Upper lobe of right lung (tissue), 1 donor: ENCODE measurements at regions not wholly inside any gene's neighbourhood (a gene's known extent, or its start where the extent isn't known, plus 50 kb on each side); places are given as distances from the start of the nearest gene placed in this dataset.

Source experiments
- ATAC-seq: fragments of 200-7000 bp; cut with Tn5 transposase; one replicate; pipeline ENCODE4 v1.9.1; 2020; ENCODE audit warnings: mild to moderate bottlenecking, moderate library complexity
- DNase-seq: peaks from one replicate; pipeline ENCODE4 v3.0.0-alpha.2; 2020
- H3K27ac ChIP-seq: fragments of 200-600 bp; one replicate; pipeline ENCODE4 v1.8.0; 2022
- H3K27me3 ChIP-seq: fragments of 200-600 bp; one replicate; pipeline ENCODE4 v1.8.0; 2022; ENCODE audit warnings: mild to moderate bottlenecking
- H3K36me3 ChIP-seq: fragments of 200-600 bp; one replicate; pipeline ENCODE4 v1.8.0; 2022
- H3K4me1 ChIP-seq: fragments of 200-600 bp; one replicate; pipeline ENCODE4 v1.8.0; 2022
- H3K4me3 ChIP-seq: fragments of 200-600 bp; one replicate; pipeline ENCODE4 v1.8.0; 2022; ENCODE audit warnings: mild to moderate bottlenecking
- H3K9me3 ChIP-seq: fragments of 200-600 bp; one replicate; pipeline ENCODE4 v1.8.0; 2022
- intact Hi-C: fragments of 100-400 bp; cut with DNase I; formaldehyde crosslinking; loops from one replicate; pipeline ENCODE4 v1.11.0; 2022
- TF ChIP-seq, protein P1 (sequence below): fragments of 200-600 bp; IDR thresholded peaks from one replicate; pipeline ENCODE4 v1.8.0; 2022; ENCODE audit warnings: antibody characterized with exemption
- donor health status: DM: no; HTN: yes; CAD: no; lungs with severe emphysema.

DNA sequence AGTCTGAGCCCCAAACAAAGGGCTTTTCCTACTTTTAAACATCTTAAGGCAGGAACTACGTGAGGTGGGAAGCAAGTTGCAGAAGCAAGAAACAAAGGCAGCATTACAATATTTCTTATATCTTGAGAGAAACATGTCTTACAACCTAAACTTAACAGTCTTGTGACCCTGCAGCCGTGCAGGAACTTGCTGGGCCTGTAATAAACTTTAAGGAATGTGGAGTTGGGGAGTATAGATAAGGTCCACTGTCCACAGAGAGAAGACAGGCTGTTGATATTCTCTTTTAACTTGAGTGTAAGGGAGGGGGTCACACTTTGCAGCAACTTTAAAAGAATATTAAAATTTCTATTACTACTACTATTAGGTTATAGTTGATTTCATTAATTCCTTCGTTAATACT is 214.6 kb upstream of the HTR2A start:
- Histone ChIP-seq H3K36me3 (no peaks in the 10 kb centered on the region), H3K9me3 (no peaks in the 10 kb centered on the region), H3K27me3 (no peaks in the 10 kb centered on the region), H3K27ac (no peak overlapping the region), H3K4me3 (no peak overlapping the region), H3K4me1 (no peaks in the 10 kb centered on the region)
- ATAC-seq (no peak), DNase-seq (no peak)
- TF ChIP-seq, protein P1, sequence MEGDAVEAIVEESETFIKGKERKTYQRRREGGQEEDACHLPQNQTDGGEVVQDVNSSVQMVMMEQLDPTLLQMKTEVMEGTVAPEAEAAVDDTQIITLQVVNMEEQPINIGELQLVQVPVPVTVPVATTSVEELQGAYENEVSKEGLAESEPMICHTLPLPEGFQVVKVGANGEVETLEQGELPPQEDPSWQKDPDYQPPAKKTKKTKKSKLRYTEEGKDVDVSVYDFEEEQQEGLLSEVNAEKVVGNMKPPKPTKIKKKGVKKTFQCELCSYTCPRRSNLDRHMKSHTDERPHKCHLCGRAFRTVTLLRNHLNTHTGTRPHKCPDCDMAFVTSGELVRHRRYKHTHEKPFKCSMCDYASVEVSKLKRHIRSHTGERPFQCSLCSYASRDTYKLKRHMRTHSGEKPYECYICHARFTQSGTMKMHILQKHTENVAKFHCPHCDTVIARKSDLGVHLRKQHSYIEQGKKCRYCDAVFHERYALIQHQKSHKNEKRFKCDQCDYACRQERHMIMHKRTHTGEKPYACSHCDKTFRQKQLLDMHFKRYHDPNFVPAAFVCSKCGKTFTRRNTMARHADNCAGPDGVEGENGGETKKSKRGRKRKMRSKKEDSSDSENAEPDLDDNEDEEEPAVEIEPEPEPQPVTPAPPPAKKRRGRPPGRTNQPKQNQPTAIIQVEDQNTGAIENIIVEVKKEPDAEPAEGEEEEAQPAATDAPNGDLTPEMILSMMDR, result no peak
- intact Hi-C loops, result no loop called here

DNA sequence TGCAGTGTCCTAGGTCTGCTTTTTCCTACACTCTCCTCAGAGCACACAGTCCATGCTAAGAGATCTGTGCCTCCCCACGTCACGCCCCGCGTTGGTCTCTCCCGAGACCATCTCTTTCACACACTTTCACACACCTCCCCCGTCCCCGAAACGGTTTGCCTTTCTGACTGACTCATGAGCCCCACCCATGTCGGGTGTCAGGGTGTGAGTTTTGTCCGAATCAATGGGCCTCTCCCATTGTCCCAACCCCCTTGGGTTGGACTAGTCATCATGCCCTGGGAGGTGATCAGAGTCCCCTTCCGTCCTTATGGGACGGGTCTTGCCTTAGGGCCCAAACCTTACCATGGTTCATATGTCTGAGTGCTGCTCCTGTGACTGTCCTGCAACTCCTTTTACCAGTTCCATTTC is 214.0 kb upstream of the HTR2A start:
- intact Hi-C loops, result no loop called here
- no peaks in the 10 kb centered on the region for H3K27me3 ChIP-seq
- H3K4me1 ChIP-seq, result no peaks in the 10 kb centered on the region
- DNase-seq (no peak), ATAC-seq (no peak)
- H3K27ac ChIP-seq, result no peak overlapping the region
- no peaks in the 10 kb centered on the region for H3K9me3 ChIP-seq
- H3K4me3 ChIP-seq, result no peak overlapping the region
- no peaks in the 10 kb centered on the region for H3K36me3 ChIP-seq
- TF ChIP-seq, protein P1, result no peak

DNA sequence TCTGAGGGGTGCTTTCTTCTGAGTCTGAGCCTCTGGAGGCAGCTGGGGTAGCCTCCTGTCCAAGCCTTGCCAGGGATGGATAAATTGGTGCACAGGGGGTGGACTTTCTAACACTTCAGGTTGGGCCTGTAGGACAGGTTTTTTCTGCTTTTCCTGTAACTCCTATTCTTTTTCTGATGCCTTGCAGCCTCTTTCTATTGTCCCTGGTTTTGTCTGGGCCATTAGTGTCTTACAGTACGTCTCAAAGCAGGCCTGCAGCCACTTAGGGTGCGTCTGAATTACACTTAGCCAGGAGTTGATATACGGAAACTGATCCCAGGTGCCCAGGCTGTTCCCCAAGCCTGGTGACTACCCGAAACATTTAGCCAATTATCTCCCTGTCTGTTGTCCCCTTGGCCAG is 213.3 kb upstream of the HTR2A start:
- DNase-seq, result no peak
- no peaks in the 10 kb centered on the region for H3K9me3 ChIP-seq
- H3K27ac ChIP-seq, result no peak overlapping the region
- no peak for ATAC-seq
- intact Hi-C loops, result no loop called here
- TF ChIP-seq, protein P1, result no peak
- no peaks in the 10 kb centered on the region for H3K36me3 ChIP-seq
- H3K27me3 ChIP-seq, result no peaks in the 10 kb centered on the region
- H3K4me3 ChIP-seq, result no peak overlapping the region
- H3K4me1 ChIP-seq, result no peaks in the 10 kb centered on the region

DNA sequence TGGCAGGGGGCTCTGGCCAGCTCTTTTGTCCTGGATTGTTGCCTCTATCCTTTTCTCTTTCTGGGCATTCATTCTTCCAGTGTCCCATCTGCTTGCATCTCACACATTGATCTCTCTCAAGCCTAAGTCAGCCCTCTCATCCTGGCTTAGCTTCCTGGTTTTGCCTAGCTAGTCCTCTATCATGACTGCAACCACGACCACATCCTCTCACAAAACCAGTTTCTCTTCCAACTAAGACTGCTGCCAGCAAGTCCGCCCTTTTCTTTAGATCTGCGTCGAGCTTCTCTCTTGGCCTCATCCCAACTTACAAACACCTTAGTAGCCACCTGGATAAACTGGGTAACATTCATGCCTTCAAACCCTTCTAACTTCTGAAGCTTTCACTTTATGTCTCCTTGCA is 212.2 kb upstream of the HTR2A start:
- Histone ChIP-seq H3K27me3 (no peaks in the 10 kb centered on the region), H3K4me3 (no peak overlapping the region), H3K36me3 (no peaks in the 10 kb centered on the region), H3K4me1 (no peaks in the 10 kb centered on the region), H3K9me3 (no peaks in the 10 kb centered on the region), H3K27ac (no peak overlapping the region)
- no peak for DNase-seq
- intact Hi-C loops, result no loop called here
- ATAC-seq, result no peak
- TF ChIP-seq, protein P1, result no peak

DNA sequence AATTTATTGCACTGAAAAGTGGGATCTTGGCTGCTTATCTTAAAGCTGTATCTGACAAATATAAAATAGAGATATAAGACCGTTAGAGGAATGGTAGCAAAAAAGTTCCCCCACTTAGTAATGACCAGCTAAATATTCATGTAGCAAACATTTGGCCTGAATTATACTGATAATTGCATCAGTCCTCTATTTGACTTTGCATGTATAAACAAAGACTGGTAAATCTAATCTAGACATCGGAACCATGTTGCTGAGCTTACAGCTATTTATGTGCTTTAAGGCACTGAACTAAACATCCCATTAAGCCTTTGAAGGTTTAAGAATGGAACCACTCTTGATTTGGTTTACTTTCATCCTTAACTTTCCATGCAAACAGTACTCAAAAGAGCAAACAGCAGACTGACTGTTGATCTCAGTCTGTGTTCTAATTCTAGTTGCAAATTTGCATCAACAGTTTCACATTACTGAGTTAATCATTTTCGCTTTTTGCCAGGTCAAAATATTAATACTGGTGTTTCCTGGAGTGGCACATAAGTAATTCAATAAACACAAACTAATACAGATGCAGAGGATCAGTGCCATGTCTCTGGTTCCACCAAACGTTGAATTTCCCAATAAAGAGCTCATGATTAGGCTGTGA is 203.5 kb upstream of the HTR2A start:
- TF ChIP-seq, protein P1, result no peak
- DNase-seq (no peak), ATAC-seq (no peak)
- H3K4me3 ChIP-seq, result no peak overlapping the region
- no peaks in the 10 kb centered on the region for H3K27me3 ChIP-seq
- no peak overlapping the region for H3K27ac ChIP-seq
- no peaks in the 10 kb centered on the region for H3K4me1 ChIP-seq
- H3K36me3 ChIP-seq, result no peaks in the 10 kb centered on the region
- no peaks in the 10 kb centered on the region for H3K9me3 ChIP-seq
- intact Hi-C loops, result no loop called here
